Endothelial cell of umbilical vein (primary cell): ENCODE measurements at regions not wholly inside any gene's neighbourhood (a gene's known extent, or its start where the extent isn't known, plus 50 kb on each side); places are given as distances from the start of the nearest gene placed in this dataset.

Experiments
- BruUV-seq: library from RNA; stranded (reverse); fragments of 400-500 nt; replicated peaks from 2 replicates; lab custom pipeline; 2021; lab: Mats Ljungman, UMichigan
- CTCF ChIA-PET: fragments of 300-600, 350-600 bp; sonication (Branson Sonifier 250); formaldehyde crosslinking; loops from one replicate; lab custom pipeline; 2021; ENCODE audit warnings: antibody characterized with exemption, inconsistent platforms; lab: Charles Lee
- POLR2A ChIA-PET: fragments of 300-600, 350-600 bp; sonication (Branson Sonifier 250); formaldehyde crosslinking; loops from one replicate; lab custom pipeline; 2021; ENCODE audit warnings: antibody characterized with exemption, inconsistent platforms; lab: Charles Lee
- DNase-seq: peaks from one replicate; pipeline ENCODE4 v3.0.0-alpha.2; 2011; ENCODE audit warnings: low read depth, low spot score
- FAIRE-seq: peaks from 2 replicates; lab custom pipeline; 2011; peaks lifted over from hg19 to GRCh38; lab: Jason Lieb, UNC
- H2AFZ ChIP-seq: 2 replicates; pipeline ENCODE4 v1.6.0; 2012; ENCODE audit warnings: low read depth, low read length, control low read depth, inconsistent platforms
- H3K27ac ChIP-seq: 2 replicates; pipeline ENCODE4 v1.5.1; 2011; ENCODE audit warnings: low read depth, mild to moderate bottlenecking, control low read depth, low read length, moderate library complexity; ENCODE audit not compliant: insufficient read depth
- H3K27me3 ChIP-seq, 2 experiments: 2 replicates each; pipeline versions ENCODE4 v1.6.0 to v1.6.1; 2011; ENCODE audit warnings: low read length in 2 of 2, mixed read lengths in 1 of 2; ENCODE audit not compliant: control insufficient read depth in 2 of 2, insufficient read depth in 2 of 2
- H3K36me3 ChIP-seq, 2 experiments: 2 replicates in 1 of 2; 3 replicates in 1 of 2; pipeline ENCODE4 v1.5.1; 2011; ENCODE audit warnings: low read length in 2 of 2, mild to moderate bottlenecking in 1 of 2, moderate library complexity in 1 of 2; ENCODE audit not compliant: control insufficient read depth in 2 of 2, insufficient read depth in 2 of 2; ENCODE audit errors: extremely low read depth in 1 of 2
- H3K4me1 ChIP-seq: 3 replicates; pipeline ENCODE4 v1.5.1; 2011; ENCODE audit warnings: mild to moderate bottlenecking, low read length; ENCODE audit not compliant: control insufficient read depth, insufficient read depth; ENCODE audit errors: extremely low read depth
- H3K4me2 ChIP-seq: 2 replicates; pipeline ENCODE4 v1.6.1; 2011; ENCODE audit warnings: low read length, control low read depth, mixed read lengths; ENCODE audit not compliant: insufficient read depth
- H3K4me3 ChIP-seq, 3 experiments: fragments of 200-600 bp in 1 of 3; sonication (generic), shearing (Covaris generic) in 1 of 3; replicated peaks in 1 of 3; 2 replicates each; pipeline ENCODE4 v1.5.1; 2011 to 2016; ENCODE audit warnings: control low read depth in 3 of 3, low read length in 3 of 3, mild to moderate bottlenecking in 2 of 3, inconsistent platforms in 1 of 3, low read depth in 1 of 3, moderate library complexity in 1 of 3; ENCODE audit not compliant: insufficient read depth in 1 of 3
- H3K79me2 ChIP-seq: 2 replicates; pipeline ENCODE4 v1.6.0; 2012; ENCODE audit warnings: low read length, inconsistent platforms; ENCODE audit not compliant: control insufficient read depth, insufficient read depth
- H3K9ac ChIP-seq: replicated peaks from 2 replicates; pipeline ENCODE3; 2011; ENCODE audit warnings: low read length, control low read depth; ENCODE audit not compliant: insufficient read depth; ENCODE audit errors: extremely low read depth
- H3K9me1 ChIP-seq: replicated peaks from 3 replicates; pipeline ENCODE4 v1.6.0; 2011; ENCODE audit warnings: mild to moderate bottlenecking, low read length; ENCODE audit not compliant: control insufficient read depth, insufficient read depth; ENCODE audit errors: extremely low read depth
- H3K9me3 ChIP-seq: replicated peaks from 2 replicates; pipeline ENCODE4 v1.5.1; 2012; ENCODE audit warnings: low read length, inconsistent platforms; ENCODE audit not compliant: control insufficient read depth, insufficient read depth
- H4K20me1 ChIP-seq: replicated peaks from 2 replicates; pipeline ENCODE3; 2011; ENCODE audit warnings: mild to moderate bottlenecking, low read length; ENCODE audit not compliant: control insufficient read depth, insufficient read depth; ENCODE audit errors: extremely low read depth
- EZH2 ChIP-seq: IDR thresholded peaks from 2 replicates; pipeline ENCODE4 v1.6.1; 2012; ENCODE audit warnings: borderline replicate concordance, low read depth, mild to moderate bottlenecking, moderate library complexity, low read length, inconsistent platforms; ENCODE audit not compliant: severe bottlenecking
- FOS ChIP-seq: IDR thresholded peaks from 2 replicates; pipeline ENCODE4 v1.6.1; 2011; ENCODE audit warnings: mild to moderate bottlenecking, low read length, moderate library complexity, borderline replicate concordance; ENCODE audit not compliant: insufficient read depth
- GATA2 ChIP-seq: IDR thresholded peaks from 2 replicates; pipeline ENCODE4 v1.7.0; 2011; ENCODE audit warnings: low read depth, mild to moderate bottlenecking, moderate library complexity, mixed read lengths, low read length; ENCODE audit not compliant: insufficient read length, insufficient read depth
- JUN ChIP-seq: IDR thresholded peaks from 2 replicates; pipeline ENCODE4 v1.6.1; 2011; ENCODE audit warnings: borderline replicate concordance, low read depth; ENCODE audit not compliant: insufficient read length, insufficient read depth
- MYC ChIP-seq: IDR thresholded peaks from one replicate; pipeline ENCODE4 v1.6.1; 2011; ENCODE audit warnings: mild to moderate bottlenecking, low read depth, low read length
- POLR2A ChIP-seq: IDR thresholded peaks from 2 replicates; pipeline ENCODE4 v1.6.1; 2012; ENCODE audit warnings: low read depth, mild to moderate bottlenecking, control low read depth, low read length
- POLR2AphosphoS5 ChIP-seq: IDR thresholded peaks from 2 replicates; pipeline ENCODE4 v1.6.1; 2012; ENCODE audit warnings: low read depth, mild to moderate bottlenecking, control low read depth, low read length, moderate library complexity; ENCODE audit not compliant: insufficient read depth
- dilution Hi-C: fragments of 300-500 bp; cut with MboI; formaldehyde crosslinking; loops from one replicate; pipeline ENCODE4 v1.15.0; 2019; ENCODE audit warnings: low sequenced_read_pairs; ENCODE audit not compliant: extremely low pct_ligation_motif_present
- intact Hi-C: fragments of 100-400 bp; cut with micrococcal nuclease; formaldehyde crosslinking; loops from one replicate; pipeline ENCODE4 v1.10.0; 2022
- TF ChIP-seq, protein P1 (sequence below), 2 donors: IDR thresholded peaks; 1 replicate in 1 of 2; 2 replicates in 1 of 2; pipeline ENCODE4 v1.5.1; 2011; ENCODE audit warnings: low read length in 2 of 2, mild to moderate bottlenecking in 2 of 2, moderate library complexity in 2 of 2, control low read depth in 1 of 2, inconsistent platforms in 1 of 2, low read depth in 1 of 2; ENCODE audit not compliant: insufficient read depth in 1 of 2; ENCODE audit errors: extremely low read depth in 1 of 2
- TF ChIP-seq, protein P2 (sequence below): IDR thresholded peaks from 2 replicates; pipeline ENCODE4 v1.6.1; 2011; ENCODE audit not compliant: insufficient read depth, insufficient read length

DNA sequence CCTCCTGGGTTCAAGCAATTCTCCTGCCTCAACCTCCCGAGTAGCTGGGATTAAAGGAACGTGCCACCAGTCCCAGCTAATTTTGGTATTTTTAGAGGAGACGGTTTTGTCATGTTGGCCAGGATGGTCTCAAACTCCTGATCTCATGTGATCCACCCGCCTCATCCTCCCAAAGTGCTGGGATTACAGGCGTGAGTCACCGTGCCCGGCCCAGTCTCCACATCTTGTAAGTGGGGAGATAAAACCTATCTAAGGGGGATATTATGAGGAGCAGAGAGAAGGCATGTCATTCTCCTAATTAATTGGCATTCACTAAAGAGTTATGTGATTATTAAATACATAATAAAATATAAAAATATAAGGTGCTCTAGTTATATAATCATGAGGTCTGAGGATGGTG is 94.1 kb upstream of the BOD1 start:
- no peaks in the 10 kb centered on the region for H3K9me1 ChIP-seq
- POLR2A ChIA-PET = no interaction called here
- H3K36me3 ChIP-seq = no peaks in the 10 kb centered on the region
- intact Hi-C loops (no loop called here), dilution Hi-C loops (no loop called here)
- no peak overlapping the region for H3K27ac ChIP-seq
- no peaks in the 10 kb centered on the region for H3K79me2 ChIP-seq
- H3K9ac ChIP-seq = no peak overlapping the region
- no peak overlapping the region for H3K4me2 ChIP-seq
- TF ChIP-seq GATA2 (no peak), MYC (no peak), POLR2AphosphoS5 (no peak), JUN (no peak), POLR2A (no peak), FOS (no peak), EZH2 (no peak)
- TF ChIP-seq, protein P1, sequence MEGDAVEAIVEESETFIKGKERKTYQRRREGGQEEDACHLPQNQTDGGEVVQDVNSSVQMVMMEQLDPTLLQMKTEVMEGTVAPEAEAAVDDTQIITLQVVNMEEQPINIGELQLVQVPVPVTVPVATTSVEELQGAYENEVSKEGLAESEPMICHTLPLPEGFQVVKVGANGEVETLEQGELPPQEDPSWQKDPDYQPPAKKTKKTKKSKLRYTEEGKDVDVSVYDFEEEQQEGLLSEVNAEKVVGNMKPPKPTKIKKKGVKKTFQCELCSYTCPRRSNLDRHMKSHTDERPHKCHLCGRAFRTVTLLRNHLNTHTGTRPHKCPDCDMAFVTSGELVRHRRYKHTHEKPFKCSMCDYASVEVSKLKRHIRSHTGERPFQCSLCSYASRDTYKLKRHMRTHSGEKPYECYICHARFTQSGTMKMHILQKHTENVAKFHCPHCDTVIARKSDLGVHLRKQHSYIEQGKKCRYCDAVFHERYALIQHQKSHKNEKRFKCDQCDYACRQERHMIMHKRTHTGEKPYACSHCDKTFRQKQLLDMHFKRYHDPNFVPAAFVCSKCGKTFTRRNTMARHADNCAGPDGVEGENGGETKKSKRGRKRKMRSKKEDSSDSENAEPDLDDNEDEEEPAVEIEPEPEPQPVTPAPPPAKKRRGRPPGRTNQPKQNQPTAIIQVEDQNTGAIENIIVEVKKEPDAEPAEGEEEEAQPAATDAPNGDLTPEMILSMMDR (IDR thresholded peaks at IDR 0.05; ENCODE audit: extremely low read depth in 1 of 2, insufficient read depth in 1 of 2, low read depth in 1 of 2, low read length in 2 of 2) = no peak
- TF ChIP-seq, protein P2, sequence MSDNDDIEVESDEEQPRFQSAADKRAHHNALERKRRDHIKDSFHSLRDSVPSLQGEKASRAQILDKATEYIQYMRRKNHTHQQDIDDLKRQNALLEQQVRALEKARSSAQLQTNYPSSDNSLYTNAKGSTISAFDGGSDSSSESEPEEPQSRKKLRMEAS = no peak
- DNase-seq = no peak
- BruUV-seq = no TSS peak
- no peaks in the 10 kb centered on the region for H4K20me1 ChIP-seq
- H3K9me3 ChIP-seq = no peaks in the 10 kb centered on the region
- H3K27me3 ChIP-seq = no peaks in the 10 kb centered on the region
- H2AFZ ChIP-seq = no peak overlapping the region
- H3K4me3 ChIP-seq = no peak overlapping the region
- FAIRE-seq = no peak
- H3K4me1 ChIP-seq = no peaks in the 10 kb centered on the region
- CTCF ChIA-PET = no interaction called here
